HEK293 (cell line): ENCODE measurements at regions not wholly inside any gene's neighbourhood (a gene's known extent, or its start where the extent isn't known, plus 50 kb on each side); places are given as distances from the start of the nearest gene placed in this dataset.

Experiments used
- CTCF ChIA-PET: fragments of 350-600 bp; formaldehyde crosslinking; extraction: SDS; loops from one replicate; lab custom pipeline; 2021; ENCODE audit warnings: antibody characterized with exemption; lab: Yijun Ruan, JAX
- POLR2A ChIA-PET: fragments of 300-600 bp; formaldehyde crosslinking; extraction: SDS; loops from one replicate; lab custom pipeline; 2020; ENCODE audit warnings: antibody characterized with exemption, inconsistent platforms; lab: Yijun Ruan, JAX
- H3K27ac ChIP-seq: fragments of 200-500 bp; sonication (Bioruptor generic); 2 replicates; pipeline ENCODE4 v1.5.1; 2014; ENCODE audit warnings: low read depth, low read length, control low read depth, inconsistent platforms; ENCODE audit errors: extremely low read depth
- H3K36me3 ChIP-seq, 2 experiments: fragments of 200-500 bp in 1 of 2; sonication (Bioruptor generic) in 1 of 2; 1 replicate in 1 of 2; 2 replicates in 1 of 2; pipeline ENCODE4 v1.5.1; 2014 to 2017; ENCODE audit warnings: inconsistent platforms in 2 of 2, low read length in 2 of 2; ENCODE audit not compliant: control insufficient read depth in 2 of 2, insufficient read depth in 1 of 2
- H3K4me1 ChIP-seq: fragments of 200-500 bp; sonication (Bioruptor generic); 2 replicates; pipeline ENCODE4 v1.5.1; 2014; ENCODE audit warnings: mild to moderate bottlenecking, low read length, inconsistent platforms; ENCODE audit not compliant: control insufficient read depth, insufficient read depth
- H3K4me3 ChIP-seq: 2 replicates; pipeline ENCODE4 v1.5.1; 2011; ENCODE audit warnings: low read depth, mild to moderate bottlenecking, control low read depth, low read length, moderate library complexity
- H3K9me3 ChIP-seq: fragments of 200-500 bp; sonication (Bioruptor generic); 2 replicates; pipeline ENCODE4 v1.5.1; 2014; ENCODE audit warnings: low read depth, low read length, inconsistent platforms; ENCODE audit not compliant: control insufficient read depth, insufficient read depth
- AEBP2 ChIP-seq: fragments of 450-650 bp; formaldehyde crosslinking; IDR thresholded peaks from 2 replicates; pipeline ENCODE4 v1.5.1; 2016; ENCODE audit warnings: missing biosample characterization, missing genetic modification characterization, borderline replicate concordance
- CTCF ChIP-seq: fragments of 450-650 bp; formaldehyde crosslinking; IDR thresholded peaks from 2 replicates; pipeline ENCODE4 v1.5.1; 2016; ENCODE audit warnings: missing biosample characterization, missing genetic modification characterization
- GLI2 ChIP-seq: fragments of 450-650 bp; formaldehyde crosslinking; IDR thresholded peaks from 2 replicates; pipeline ENCODE4; 2017; ENCODE audit warnings: missing biosample characterization, missing genetic modification characterization, low read depth, borderline replicate concordance
- GLIS2 ChIP-seq: fragments of 450-650 bp; formaldehyde crosslinking; IDR thresholded peaks from 2 replicates; pipeline ENCODE4 v1.5.1; 2016; ENCODE audit warnings: missing biosample characterization, missing genetic modification characterization
- HOXC10 ChIP-seq: sonication (generic); formaldehyde crosslinking; IDR thresholded peaks from 2 replicates; pipeline ENCODE4 v1.8.1; 2023; ENCODE audit warnings: mild to moderate bottlenecking, missing genetic modification reagents
- KLF1 ChIP-seq: fragments of 450-650 bp; formaldehyde crosslinking; IDR thresholded peaks from 2 replicates; pipeline ENCODE4 v1.5.1; 2016; ENCODE audit warnings: missing biosample characterization, missing genetic modification characterization
- PATZ1 ChIP-seq: fragments of 450-650 bp; formaldehyde crosslinking; IDR thresholded peaks from 2 replicates; pipeline ENCODE4 v1.5.1; 2016; ENCODE audit warnings: missing biosample characterization, missing genetic modification characterization
- WT1 ChIP-seq: fragments of 450-650 bp; formaldehyde crosslinking; IDR thresholded peaks from 2 replicates; pipeline ENCODE4 v1.5.1; 2016; ENCODE audit warnings: missing biosample characterization, missing genetic modification characterization
- ZBTB20 ChIP-seq: fragments of 450-650 bp; formaldehyde crosslinking; IDR thresholded peaks from 2 replicates; pipeline ENCODE4 v1.5.1; 2016; ENCODE audit warnings: missing biosample characterization, missing genetic modification characterization
- ZIC2 ChIP-seq: fragments of 450-650 bp; formaldehyde crosslinking; IDR thresholded peaks from 2 replicates; pipeline ENCODE4 v1.5.1; 2016; ENCODE audit warnings: missing biosample characterization, missing genetic modification characterization
- ZNF112 ChIP-seq: fragments of 450-650 bp; formaldehyde crosslinking; IDR thresholded peaks from 2 replicates; pipeline ENCODE4 v1.5.0; 2017; ENCODE audit warnings: missing biosample characterization, missing genetic modification characterization
- ZNF121 ChIP-seq: fragments of 450-650 bp; formaldehyde crosslinking; IDR thresholded peaks from 2 replicates; pipeline ENCODE4 v1.5.1; 2016; ENCODE audit warnings: missing biosample characterization, missing genetic modification characterization
- ZNF132 ChIP-seq: fragments of 450-650 bp; formaldehyde crosslinking; IDR thresholded peaks from 2 replicates; pipeline ENCODE4 v1.5.1; 2017; ENCODE audit warnings: missing biosample characterization, missing genetic modification characterization, borderline replicate concordance
- ZNF133 ChIP-seq: fragments of 450-650 bp; formaldehyde crosslinking; IDR thresholded peaks from 2 replicates; pipeline ENCODE4 v1.5.1; 2016; ENCODE audit warnings: missing biosample characterization, missing genetic modification characterization
- ZNF157 ChIP-seq: fragments of 450-650 bp; formaldehyde crosslinking; IDR thresholded peaks from 2 replicates; pipeline ENCODE4 v1.5.1; 2016; ENCODE audit warnings: missing biosample characterization, missing genetic modification characterization
- ZNF16 ChIP-seq: fragments of 450-650 bp; formaldehyde crosslinking; IDR thresholded peaks from 2 replicates; pipeline ENCODE4 v1.5.1; 2016; ENCODE audit warnings: low read depth, missing biosample characterization, missing genetic modification characterization
- ZNF324 ChIP-seq: fragments of 450-650 bp; formaldehyde crosslinking; IDR thresholded peaks from 2 replicates; pipeline ENCODE4 v1.5.1; 2016; ENCODE audit warnings: missing biosample characterization, missing genetic modification characterization
- ZNF335 ChIP-seq: fragments of 450-650 bp; formaldehyde crosslinking; conservative IDR thresholded peaks from 2 replicates; pipeline ENCODE4 v1.5.1; 2016; ENCODE audit warnings: missing biosample characterization, missing genetic modification characterization
- ZNF354C ChIP-seq: fragments of 450-650 bp; formaldehyde crosslinking; IDR thresholded peaks from 2 replicates; pipeline ENCODE4 v1.5.1; 2016; ENCODE audit warnings: missing biosample characterization, missing genetic modification characterization, low read depth, borderline replicate concordance
- ZNF423 ChIP-seq: fragments of 450-650 bp; formaldehyde crosslinking; IDR thresholded peaks from 2 replicates; pipeline ENCODE4 v1.5.1; 2016; ENCODE audit warnings: missing biosample characterization, missing genetic modification characterization
- ZNF501 ChIP-seq: fragments of 450-650 bp; formaldehyde crosslinking; IDR thresholded peaks from 2 replicates; pipeline ENCODE4 v1.5.1; 2016; ENCODE audit warnings: missing biosample characterization, missing genetic modification characterization
- ZNF521 ChIP-seq: fragments of 450-650 bp; formaldehyde crosslinking; IDR thresholded peaks from 2 replicates; pipeline ENCODE4 v1.5.1; 2017; ENCODE audit warnings: missing biosample characterization, mild to moderate bottlenecking, missing genetic modification characterization
- ZNF558 ChIP-seq: fragments of 450-650 bp; formaldehyde crosslinking; IDR thresholded peaks from 2 replicates; pipeline ENCODE4 v1.5.1; 2016; ENCODE audit warnings: missing biosample characterization, missing genetic modification characterization
- ZNF792 ChIP-seq: fragments of 450-650 bp; formaldehyde crosslinking; IDR thresholded peaks from 2 replicates; pipeline ENCODE4 v1.5.1; 2016; ENCODE audit warnings: missing biosample characterization, missing genetic modification characterization
- ZSCAN30 ChIP-seq: fragments of 450-650 bp; IDR thresholded peaks from 2 replicates; pipeline ENCODE4 v1.5.1; 2018; ENCODE audit warnings: missing biosample characterization, mild to moderate bottlenecking, missing genetic modification characterization, moderate library complexity
- ZXDB ChIP-seq: fragments of 450-650 bp; formaldehyde crosslinking; IDR thresholded peaks from 2 replicates; pipeline ENCODE4 v1.5.1; 2016; ENCODE audit warnings: missing biosample characterization, missing genetic modification characterization
- TF ChIP-seq, protein P1 (sequence below): fragments of 450-650 bp; formaldehyde crosslinking; IDR thresholded peaks from 2 replicates; pipeline ENCODE4 v1.5.1; 2016; ENCODE audit warnings: missing biosample characterization, missing genetic modification characterization

DNA sequence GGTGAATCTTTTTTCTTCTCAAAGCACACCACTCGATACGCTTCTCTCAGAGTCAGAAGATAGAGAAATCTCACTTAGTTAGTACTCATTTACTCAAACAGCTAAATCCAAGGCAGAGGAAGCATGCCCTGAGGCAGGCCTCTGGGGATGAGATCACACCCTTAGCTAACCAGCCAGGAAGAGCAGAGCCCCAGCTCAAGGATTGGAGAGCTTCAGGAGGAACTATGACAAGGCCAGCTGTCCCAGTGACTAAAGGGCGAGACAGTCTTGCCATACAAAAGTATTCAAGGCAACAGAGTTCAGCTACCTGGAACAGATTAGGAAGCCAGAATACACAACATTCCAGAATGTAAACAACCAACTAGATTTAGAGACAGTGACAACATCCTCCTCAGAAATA, 197.7 kb upstream of the CCDC196 start (continued):
- TF ChIP-seq ZBTB20, result no peak
- TF ChIP-seq, all 188 proteins: peak for 0

- ChIA-PET CTCF (interaction anchor here (0.6 kb wide), 1 partner anchor 11 kb away, joined by 3 read pairs; no protein-coding TSS in a partner anchor), POLR2A (no interaction called here)
- no peak overlapping the region for H3K4me3 ChIP-seq
- no peaks in the 10 kb centered on the region for H3K4me1 ChIP-seq
- H3K36me3 ChIP-seq, result no peaks in the 10 kb centered on the region
- TF ChIP-seq ZNF501 (tag by site-specific recombination), result no peak
- TF ChIP-seq WT1 (tag by site-specific recombination), result no peak
- no peak for TF ChIP-seq ZXDB
- TF ChIP-seq ZNF121, result no peak
- TF ChIP-seq ZNF521 (tag by site-specific recombination), result no peak
- no peak for TF ChIP-seq ZNF16 (tag by site-specific recombination)
- no peak for TF ChIP-seq AEBP2 (tag by site-specific recombination)
- TF ChIP-seq, all 188 proteins: peak for 0
- Histone ChIP-seq H3K9me3 (no peaks in the 10 kb centered on the region), H3K27ac (no peak overlapping the region)
These were observed 194.4 kb upstream of the CCDC196 start for GRCh38 chr14:66291756-66292155.

DNA sequence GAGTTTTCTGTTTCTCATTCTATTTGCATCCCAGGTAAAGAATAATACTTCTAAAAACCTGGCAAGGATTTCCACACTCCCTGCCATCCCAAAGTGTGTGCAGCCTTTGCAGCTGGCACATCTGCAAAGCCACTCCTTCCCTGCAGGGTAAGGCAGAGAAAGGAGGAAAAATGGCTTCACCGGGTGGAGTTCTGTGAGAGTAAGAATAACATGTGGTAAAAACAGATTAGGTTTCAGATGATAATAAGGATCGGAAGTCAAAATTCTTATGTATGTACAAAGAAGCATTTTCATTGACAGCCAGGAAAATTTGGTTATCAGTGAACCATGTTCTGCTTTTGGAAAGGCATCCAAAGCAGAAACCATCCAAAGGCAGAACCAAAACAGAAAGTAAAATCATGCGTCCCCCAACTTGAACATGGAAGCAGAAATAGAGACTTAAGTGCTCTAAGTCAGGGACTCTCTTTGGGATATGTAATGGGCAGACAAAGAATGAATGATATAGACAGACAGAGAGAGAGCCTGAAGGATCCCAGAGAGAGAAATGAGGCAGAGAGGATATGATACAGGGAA, 192.6 kb upstream of the CCDC196 start:
- no peak for TF ChIP-seq KLF1
- no peak for TF ChIP-seq ZNF157
- TF ChIP-seq HOXC10 (CRISPR knock-in tag), result no peak
- no peak for TF ChIP-seq ZNF133
- no peak for TF ChIP-seq ZNF112 (tag by site-specific recombination)
- no peak for TF ChIP-seq GLIS2 (tag by site-specific recombination)
- TF ChIP-seq PATZ1 (tag by site-specific recombination), result no peak
- TF ChIP-seq ZNF423 (tag by site-specific recombination), result no peak
- no peak for TF ChIP-seq ZNF132 (tag by site-specific recombination)
- TF ChIP-seq, protein P1, sequence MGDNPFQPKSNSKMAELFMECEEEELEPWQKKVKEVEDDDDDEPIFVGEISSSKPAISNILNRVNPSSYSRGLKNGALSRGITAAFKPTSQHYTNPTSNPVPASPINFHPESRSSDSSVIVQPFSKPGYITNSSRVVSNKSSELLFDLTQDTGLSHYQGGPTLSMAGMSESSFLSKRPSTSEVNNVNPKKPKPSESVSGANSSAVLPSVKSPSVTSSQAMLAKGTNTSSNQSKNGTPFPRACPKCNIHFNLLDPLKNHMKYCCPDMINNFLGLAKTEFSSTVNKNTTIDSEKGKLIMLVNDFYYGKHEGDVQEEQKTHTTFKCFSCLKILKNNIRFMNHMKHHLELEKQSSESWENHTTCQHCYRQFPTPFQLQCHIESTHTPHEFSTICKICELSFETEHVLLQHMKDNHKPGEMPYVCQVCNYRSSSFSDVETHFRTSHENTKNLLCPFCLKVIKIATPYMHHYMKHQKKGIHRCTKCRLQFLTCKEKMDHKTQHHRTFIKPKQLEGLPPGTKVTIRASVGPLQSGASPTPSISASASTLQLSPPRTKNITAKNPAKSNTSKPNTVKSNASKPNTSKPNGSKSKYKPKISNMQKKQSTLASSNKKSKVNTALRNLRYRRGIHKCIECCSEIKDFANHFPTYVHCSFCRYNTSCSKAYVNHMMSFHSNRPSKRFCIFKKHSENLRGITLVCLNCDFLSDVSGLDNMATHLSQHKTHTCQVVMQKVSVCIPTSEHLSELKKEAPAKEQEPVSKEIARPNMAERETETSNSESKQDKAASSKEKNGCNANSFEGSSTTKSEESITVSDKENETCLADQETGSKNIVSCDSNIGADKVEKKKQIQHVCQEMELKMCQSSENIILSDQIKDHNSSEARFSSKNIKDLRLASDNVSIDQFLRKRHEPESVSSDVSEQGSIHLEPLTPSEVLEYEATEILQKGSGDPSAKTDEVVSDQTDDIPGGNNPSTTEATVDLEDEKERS (tag by site-specific recombination), result no peak
- no peak for TF ChIP-seq ZSCAN30
- no peak for TF ChIP-seq ZNF335 (tag by site-specific recombination)
- no peak for TF ChIP-seq ZNF792 (tag by site-specific recombination)
- no peak for TF ChIP-seq ZIC2
- no peak for TF ChIP-seq GLI2
- TF ChIP-seq ZNF558 (tag by site-specific recombination), result no peak
- TF ChIP-seq CTCF, result no peak
- no peak for TF ChIP-seq ZNF354C (tag by site-specific recombination)
- TF ChIP-seq ZNF324 (tag by site-specific recombination), result no peak
- H3K4me3 ChIP-seq, result no peak overlapping the region
- CTCF ChIA-PET, result no interaction called here
- POLR2A ChIA-PET, result no interaction called here
- H3K4me1 ChIP-seq, result no peaks in the 10 kb centered on the region
- H3K36me3 ChIP-seq, result no peaks in the 10 kb centered on the region
- no peaks in the 10 kb centered on the region for H3K9me3 ChIP-seq
- no peak overlapping the region for H3K27ac ChIP-seq
